Upper lobe of left lung (tissue), 4 donors: ENCODE measurements at regions not wholly inside any gene's neighbourhood (a gene's known extent, or its start where the extent isn't known, plus 50 kb on each side); places are given as distances from the start of the nearest gene placed in this dataset.

Experiments used
- CTCF ChIP-seq, 6 experiments: fragments of 450-650 bp in 4 of 6; fragments of 200-600 bp in 2 of 6; sonication (generic) in 2 of 6; IDR thresholded peaks; one replicate each; pipeline ENCODE4 v1.5.1; 2016 to 2019; ENCODE audit warnings: antibody characterized with exemption in 6 of 6
- POLR2A ChIP-seq, 4 donors: fragments of 450-650 bp; IDR thresholded peaks; one replicate each; pipeline ENCODE4 v1.5.1; 2016 to 2017; ENCODE audit warnings: antibody characterized with exemption in 4 of 4, mild to moderate bottlenecking in 2 of 4
- POLR2AphosphoS5 ChIP-seq, 2 donors: sonication (generic); formaldehyde crosslinking; IDR thresholded peaks; one replicate each; pipeline ENCODE4 v1.5.1; 2017; ENCODE audit warnings: antibody characterized with exemption in 2 of 2

GRCh38 chr17:14712611-14713021 lies 411.7 kb downstream of the HS3ST3B1 start:
- no peak for TF ChIP-seq CTCF (IDR thresholded peaks at IDR 0.05)
- TF ChIP-seq POLR2A (IDR thresholded peaks at IDR 0.05): no peak
- no peak for TF ChIP-seq POLR2AphosphoS5 (IDR thresholded peaks at IDR 0.05)
